ENCODE measurements at regions not wholly inside any gene's neighbourhood (a gene's known extent, or its start where the extent isn't known, plus 50 kb on each side); places are given as distances from the start of the nearest gene placed in this dataset.
A peak's percentile ranks its signal among the peaks of the same experiment; 100 is the strongest.

GRCh38 chr3:63034101-63034500 is 158.9 kb upstream of the CADPS start:
- no peak overlapping the region for H3K4me3 ChIP-seq
- no peak overlapping the region for H3K27ac ChIP-seq

GRCh38 chr3:63037116-63037515 is 161.9 kb upstream of the CADPS start:
- H3K27ac ChIP-seq = no peak overlapping the region
- H3K4me3 ChIP-seq = no peak overlapping the region

GRCh38 chr3:63042833-63043232 is 167.6 kb upstream of the CADPS start:
- Histone ChIP-seq H3K4me3 (no peak overlapping the region), H3K27ac (no peak overlapping the region)

- no peak overlapping the region for H3K27ac ChIP-seq
- H3K4me3 ChIP-seq = no peak overlapping the region
Observed at GRCh38 chr3:63043631-63044030, 168.4 kb upstream of the CADPS start.

- H3K4me3 ChIP-seq = no peak overlapping the region
- H3K27ac ChIP-seq = no peak overlapping the region
Observed at GRCh38 chr3:63046152-63046551, 170.9 kb upstream of the CADPS start.

GRCh38 chr3:63046580-63046979 is 171.4 kb upstream of the CADPS start:
- Histone ChIP-seq H3K27ac (no peak overlapping the region), H3K4me3 (no peak overlapping the region)

GRCh38 chr3:63047068-63047467 is 171.9 kb upstream of the CADPS start:
- Histone ChIP-seq H3K27ac (no peak overlapping the region), H3K4me3 (no peak overlapping the region)

GRCh38 chr3:63048367-63049326 is 173.4 kb upstream of the CADPS start:
- Histone ChIP-seq H3K4me3 (no peak overlapping the region), H3K27ac (no peak overlapping the region)

- Histone ChIP-seq H3K27ac (peak overlapping the region in 1 of 21 experiments; percentile 6), H3K4me3 (no peak overlapping the region)
Observed at GRCh38 chr3:63050548-63051177, 175.4 kb upstream of the CADPS start.

- Histone ChIP-seq H3K27ac (no peak overlapping the region), H3K4me3 (no peak overlapping the region)
Observed at GRCh38 chr3:63051920-63052319, 176.7 kb upstream of the CADPS start.

GRCh38 chr3:63056932-63057331 is 181.7 kb upstream of the CADPS start:
- Histone ChIP-seq H3K27ac (no peak overlapping the region), H3K4me3 (no peak overlapping the region)

GRCh38 chr3:63060412-63060811 is 185.2 kb upstream of the CADPS start:
- Histone ChIP-seq H3K4me3 (no peak overlapping the region), H3K27ac (no peak overlapping the region)

GRCh38 chr3:63061449-63061848 is 186.2 kb upstream of the CADPS start:
- Histone ChIP-seq H3K27ac (no peak overlapping the region), H3K4me3 (no peak overlapping the region)

- Histone ChIP-seq H3K27ac (no peak overlapping the region), H3K4me3 (no peak overlapping the region)
Observed at GRCh38 chr3:63064209-63064755, 189.1 kb upstream of the CADPS start.

GRCh38 chr3:63067999-63068645 is 192.9 kb upstream of the CADPS start:
- H3K4me3 ChIP-seq = no peak overlapping the region
- H3K27ac ChIP-seq = no peak overlapping the region

- no peak overlapping the region for H3K4me3 ChIP-seq
- no peak overlapping the region for H3K27ac ChIP-seq
Observed at GRCh38 chr3:63069806-63070475, 194.7 kb upstream of the CADPS start.

GRCh38 chr3:63070476-63070810 is 195.2 kb upstream of the CADPS start:
- Histone ChIP-seq H3K27ac (no peak overlapping the region), H3K4me3 (no peak overlapping the region)

- H3K4me3 ChIP-seq = no peak overlapping the region
- H3K27ac ChIP-seq = no peak overlapping the region
Observed at GRCh38 chr3:63076357-63076756, 201.1 kb upstream of the CADPS start.

GRCh38 chr3:63086190-63086589 is 191.9 kb upstream of the SYNPR start:
- no peak overlapping the region for H3K27ac ChIP-seq
- no peak overlapping the region for H3K4me3 ChIP-seq

Measured in skin epidermis (tissue), 12 donors.